Retinal pigment epithelial cell (primary cell): ENCODE measurements at regions not wholly inside any gene's neighbourhood (a gene's known extent, or its start where the extent isn't known, plus 50 kb on each side); places are given as distances from the start of the nearest gene placed in this dataset.

Experiments used
- DNase-seq: peaks from one replicate; pipeline ENCODE4 v3.0.0-alpha.2; 2010; ENCODE audit warnings: low read depth
- H3K4me3 ChIP-seq: 2 replicates; pipeline ENCODE4 v1.5.1; 2011; ENCODE audit warnings: mild to moderate bottlenecking, low read length, control low read depth, moderate library complexity
- CTCF ChIP-seq: conservative IDR thresholded peaks from 2 replicates; pipeline ENCODE4 v1.5.1; 2011; ENCODE audit warnings: low read depth, low read length, control low read depth, inconsistent platforms

GRCh38 chr10:64465653-64466052 lies 944.5 kb downstream of the REEP3 start:
- DNase-seq, result no peak

GRCh38 chr10:64468219-64468618 lies 947.0 kb downstream of the REEP3 start:
- DNase-seq, result no peak
- no peak overlapping the region for H3K4me3 ChIP-seq
- TF ChIP-seq CTCF, result no peak

More at GRCh38 chr10:64465653-64466052, 944.5 kb downstream of the REEP3 start:
- no peak for TF ChIP-seq CTCF
- H3K4me3 ChIP-seq, result no peak overlapping the region

DNA sequence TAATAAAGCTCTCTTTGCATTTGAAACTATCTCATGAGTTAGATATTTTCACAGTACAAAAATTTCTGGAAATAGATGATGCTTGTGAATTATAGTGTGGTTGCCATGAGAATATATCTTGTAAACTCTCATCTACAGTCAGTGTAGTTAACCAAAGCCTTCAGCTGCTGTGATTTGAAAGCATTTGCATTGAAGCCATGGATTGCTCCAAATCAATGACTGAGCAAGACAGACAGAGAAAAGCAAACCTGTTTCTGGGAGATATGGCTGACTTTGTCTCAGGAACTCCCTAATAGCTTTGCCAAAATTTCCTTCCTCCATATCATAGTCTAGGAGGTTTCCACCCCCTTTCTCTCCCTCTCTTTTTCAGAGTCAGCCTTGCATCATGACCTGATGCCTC lies 955.3 kb downstream of the REEP3 start:
- no peak overlapping the region for H3K4me3 ChIP-seq
- DNase-seq, result no peak
- no peak for TF ChIP-seq CTCF

DNA sequence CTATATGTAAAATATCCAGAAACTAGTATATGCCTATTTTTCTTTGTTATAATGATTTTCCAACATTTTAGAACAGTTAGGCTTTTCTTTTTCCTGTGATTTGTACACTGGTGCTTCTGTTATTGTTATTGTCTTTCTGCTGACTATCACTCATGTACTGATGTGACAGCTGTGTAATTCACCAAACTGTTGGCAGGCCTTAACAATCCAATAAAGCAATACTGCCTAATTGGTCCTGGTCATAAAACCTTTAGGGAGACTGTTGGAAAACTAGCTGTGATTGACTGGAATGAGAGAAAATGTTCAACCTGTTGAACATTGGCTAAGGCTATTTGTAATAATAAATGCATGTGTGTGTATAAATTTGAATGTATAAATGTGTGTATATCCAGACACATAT lies 956.6 kb downstream of the REEP3 start:
- no peak for DNase-seq
- no peak overlapping the region for H3K4me3 ChIP-seq
- TF ChIP-seq CTCF, result no peak

DNA sequence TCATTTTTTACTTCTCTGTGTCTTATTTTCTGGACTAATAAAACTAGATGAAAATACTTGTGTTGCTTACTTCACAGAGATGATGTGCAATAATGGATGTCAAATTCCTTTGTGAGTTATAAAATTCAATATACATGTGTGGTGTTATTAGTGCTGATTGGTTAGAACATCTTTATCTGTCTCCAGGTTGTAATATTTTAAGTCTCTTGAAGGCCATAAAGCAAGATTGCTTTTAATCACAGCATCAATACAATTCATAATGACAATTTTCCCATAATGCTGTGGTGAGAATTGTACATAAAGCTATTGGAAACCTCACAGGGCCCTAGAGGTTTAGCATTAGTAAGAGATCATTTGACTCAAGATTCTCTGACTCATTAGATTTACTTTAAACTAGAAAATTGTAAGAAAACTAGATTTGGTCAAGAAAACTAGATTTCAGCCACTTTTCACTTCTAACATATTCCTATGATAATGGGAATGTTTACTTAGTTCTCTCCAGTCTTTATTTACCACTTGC lies 963.7 kb downstream of the REEP3 start:
- TF ChIP-seq CTCF, result no peak
- no peak overlapping the region for H3K4me3 ChIP-seq
- no peak for DNase-seq

- no peak for TF ChIP-seq CTCF
- no peak overlapping the region for H3K4me3 ChIP-seq
- peak; percentile 93 for DNase-seq
These were observed 964.9 kb downstream of the REEP3 start for GRCh38 chr10:64486149-64486548.

GRCh38 chr10:64486901-64487300 lies 965.7 kb downstream of the REEP3 start:
- TF ChIP-seq CTCF, result no peak
- no peak for DNase-seq
- no peak overlapping the region for H3K4me3 ChIP-seq
